CD4-positive, alpha-beta T cell treated with Interleukin-17A for 1 hour (primary cell): ENCODE measurements at regions not wholly inside any gene's neighbourhood (a gene's known extent, or its start where the extent isn't known, plus 50 kb on each side); places are given as distances from the start of the nearest gene placed in this dataset.

Experiments used
- DNase-seq: peaks from one replicate; pipeline ENCODE4 v3.0.0-alpha.2; 2020

DNA sequence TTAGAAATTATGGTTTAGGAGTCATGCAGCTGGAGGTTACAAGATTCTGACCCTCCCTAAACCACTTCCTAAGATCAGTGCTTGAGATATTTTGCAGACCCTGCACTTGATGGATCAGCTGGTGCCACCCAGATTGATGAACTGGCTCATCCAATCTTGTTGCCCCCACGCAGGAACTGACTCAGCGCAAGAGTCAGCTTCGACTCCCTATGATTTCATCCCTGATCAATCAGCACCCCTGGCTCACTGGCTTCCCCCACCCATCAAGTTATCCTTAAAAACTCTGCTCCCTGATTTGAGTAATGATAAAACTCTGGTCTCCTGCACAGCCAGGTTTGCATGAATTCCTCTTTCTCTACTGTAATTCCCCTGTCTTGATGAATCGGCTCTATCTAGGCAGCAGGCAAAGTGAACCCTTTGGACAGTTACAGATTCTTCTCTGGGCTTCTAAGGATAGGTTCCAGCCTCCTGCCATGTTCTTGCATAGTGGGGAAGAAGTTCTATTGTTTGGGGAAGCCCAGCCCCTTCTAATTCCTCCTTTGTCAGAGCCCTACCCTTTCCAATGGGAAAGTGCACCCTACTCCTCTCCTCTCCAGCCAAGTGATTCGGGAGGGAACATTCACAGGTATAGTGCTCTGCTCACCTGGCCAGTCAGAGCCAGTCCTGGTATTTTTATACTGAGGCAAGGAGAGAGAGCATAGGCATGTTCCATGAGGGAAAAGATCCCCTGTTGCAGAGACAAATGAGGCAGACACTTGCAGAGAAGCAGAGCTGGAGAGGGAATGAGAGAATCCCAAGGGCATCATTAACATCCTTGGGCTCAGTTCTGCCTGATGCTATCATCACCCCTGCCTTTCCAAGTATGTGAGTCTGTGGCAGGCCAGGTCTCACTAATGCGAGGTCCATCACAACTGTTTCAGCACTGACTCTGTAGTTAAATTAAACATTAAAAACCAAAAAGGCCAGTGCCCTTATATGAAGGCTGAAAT lies 224.4 kb upstream of the GALNT17 start:
- DNase-seq, result no peak

DNA sequence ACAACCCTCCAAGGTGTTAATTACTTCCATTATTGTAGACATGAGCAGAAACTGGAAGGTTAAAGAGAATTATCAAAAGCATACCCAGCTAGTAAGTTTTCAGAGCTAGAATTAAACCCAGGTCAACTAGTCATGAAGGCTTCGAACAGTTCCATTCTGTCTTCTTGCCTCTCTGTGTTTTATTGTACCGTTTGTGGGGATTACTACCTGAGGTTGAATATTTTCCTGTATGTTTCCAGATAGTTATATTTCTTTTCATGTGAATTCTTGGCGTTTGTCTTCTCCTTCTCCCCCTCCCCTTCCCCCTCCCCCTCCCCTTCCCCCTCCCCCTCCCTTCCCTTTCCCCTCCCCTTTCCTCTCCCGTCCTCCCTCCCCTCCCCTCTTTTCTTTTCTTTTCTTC lies 218.0 kb upstream of the GALNT17 start:
- no peak for DNase-seq

DNA sequence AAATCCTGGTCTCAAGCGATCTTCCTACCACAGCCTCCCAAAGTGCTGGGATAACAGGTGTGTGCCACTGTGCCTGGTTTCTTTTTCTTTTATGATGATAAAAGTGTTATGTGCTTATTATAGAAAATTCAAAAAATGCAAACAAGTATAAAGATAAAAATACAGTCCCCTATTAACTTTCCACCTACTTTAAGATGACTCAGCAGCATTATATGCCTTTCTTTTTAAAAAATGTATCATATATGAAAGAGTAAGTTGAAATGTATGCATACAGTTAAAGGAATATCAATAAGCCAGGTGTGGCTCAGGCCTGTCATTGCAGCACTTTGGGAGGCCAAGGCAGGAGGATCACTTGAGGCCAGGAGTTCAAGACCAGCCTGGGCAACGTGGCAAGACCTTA lies 216.9 kb upstream of the GALNT17 start:
- DNase-seq, result no peak

DNA sequence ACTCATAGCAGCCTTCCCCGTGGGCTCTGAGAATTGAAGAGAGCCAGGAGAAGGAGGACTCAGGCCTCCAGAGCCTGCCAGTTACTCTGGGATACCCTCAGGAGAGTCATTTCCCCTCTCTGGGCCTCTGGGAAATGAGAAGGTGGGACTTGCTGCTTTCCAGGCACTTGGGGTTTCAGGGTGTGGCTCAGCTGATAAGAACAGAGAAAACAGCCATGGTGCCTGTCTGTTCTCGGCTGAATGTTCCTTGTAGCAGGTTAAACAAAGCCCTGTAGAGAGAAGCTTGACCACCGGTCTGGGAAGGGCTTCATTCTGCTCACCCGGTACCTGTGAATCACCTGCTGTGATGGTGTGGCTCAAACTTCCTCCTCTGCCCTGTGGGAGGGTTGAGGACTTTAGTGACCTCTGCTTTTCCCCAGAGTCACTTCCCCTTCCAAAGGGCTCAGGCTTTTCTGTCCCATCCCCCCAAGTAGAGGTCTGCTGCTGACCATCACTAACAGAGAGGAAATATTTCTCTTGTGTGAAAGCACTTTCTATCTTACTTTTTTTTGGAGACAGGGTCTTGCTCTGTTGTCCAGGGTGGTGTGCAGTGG lies 212.4 kb upstream of the GALNT17 start:
- no peak for DNase-seq

DNA sequence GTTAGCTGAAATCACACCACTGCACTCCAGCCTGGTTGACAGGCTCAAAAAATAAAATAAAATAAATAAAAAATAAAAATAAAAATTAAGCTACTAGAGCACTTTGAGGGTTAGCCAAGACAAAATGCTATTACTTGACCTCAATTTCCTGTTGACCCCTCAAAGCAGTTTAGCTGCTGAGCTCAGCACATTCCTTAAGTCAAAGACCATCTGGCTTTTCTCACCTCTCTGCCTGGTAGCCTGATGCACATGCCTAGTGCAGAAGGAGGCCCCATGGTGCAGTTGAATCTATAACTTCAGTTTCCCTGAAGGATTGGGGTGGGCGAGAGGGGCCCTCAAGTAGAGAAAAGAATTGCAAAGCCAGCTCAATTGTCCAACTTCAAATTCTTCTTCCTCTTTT lies 211.1 kb upstream of the GALNT17 start:
- DNase-seq, result no peak

DNA sequence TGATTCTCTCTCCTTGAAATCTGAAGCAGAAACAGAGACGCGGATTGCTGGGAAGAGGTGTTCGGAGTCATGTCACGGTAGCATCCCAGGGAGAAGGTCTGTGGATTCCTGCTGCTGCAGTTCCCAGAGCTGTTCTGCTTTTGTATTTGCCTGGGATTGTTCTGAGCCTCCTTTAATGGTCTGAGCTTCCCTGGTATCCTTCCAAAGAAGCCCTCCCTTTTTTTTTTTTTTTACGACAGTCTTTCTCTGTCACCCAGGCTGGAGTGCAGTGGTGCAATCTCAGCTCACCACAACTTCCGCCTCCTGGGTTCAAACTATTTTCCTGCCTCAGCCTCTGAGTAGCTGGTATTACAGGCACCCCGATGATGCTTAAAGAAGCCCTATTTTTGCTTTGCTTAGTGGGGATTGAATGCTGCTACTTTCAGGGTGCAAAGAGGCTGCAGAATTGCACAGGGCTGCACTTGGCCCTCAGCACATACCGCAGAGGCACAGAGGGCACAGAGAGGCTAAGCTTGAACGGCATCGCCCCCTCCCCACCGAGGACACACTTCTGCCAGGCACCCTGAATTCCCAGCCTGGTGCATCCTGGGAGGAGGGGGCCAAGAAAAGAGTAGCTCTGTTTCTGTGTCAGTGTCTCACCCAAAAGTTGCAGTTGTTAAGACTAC lies 208.6 kb upstream of the GALNT17 start:
- no peak for DNase-seq

DNA sequence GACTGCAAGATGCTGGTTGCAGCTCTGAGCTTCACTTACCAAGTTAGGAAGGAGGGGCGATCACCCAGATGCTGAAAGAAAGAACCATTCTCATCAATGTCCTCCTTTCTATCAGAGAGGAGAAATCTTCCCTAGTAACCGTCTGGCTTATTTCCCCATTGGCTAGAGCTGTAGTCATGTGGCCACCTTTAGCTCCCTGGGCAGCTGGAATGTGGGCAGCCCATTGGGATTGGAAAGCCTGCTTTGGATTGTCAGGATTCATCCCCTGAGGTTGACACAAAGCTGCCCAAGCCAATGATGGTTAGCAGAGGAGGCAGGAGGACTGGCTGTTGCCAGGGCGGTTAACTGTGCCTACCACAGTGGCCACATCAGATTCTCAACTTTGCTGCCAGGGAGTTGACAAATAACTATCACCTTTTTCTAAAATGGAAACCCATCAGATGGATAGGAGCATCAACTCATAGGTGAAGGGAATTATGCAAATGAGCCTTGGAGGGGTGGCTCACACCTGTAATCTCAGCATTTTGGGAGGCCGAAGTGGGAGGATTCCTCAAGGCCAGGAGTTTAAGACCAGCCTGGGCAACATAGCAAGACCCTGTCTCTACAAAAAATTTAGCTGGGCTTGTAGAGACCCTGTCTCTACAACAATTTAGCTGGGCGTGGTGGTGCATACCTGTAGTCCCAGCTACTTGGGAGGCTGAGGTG lies 206.4 kb upstream of the GALNT17 start:
- no peak for DNase-seq

DNA sequence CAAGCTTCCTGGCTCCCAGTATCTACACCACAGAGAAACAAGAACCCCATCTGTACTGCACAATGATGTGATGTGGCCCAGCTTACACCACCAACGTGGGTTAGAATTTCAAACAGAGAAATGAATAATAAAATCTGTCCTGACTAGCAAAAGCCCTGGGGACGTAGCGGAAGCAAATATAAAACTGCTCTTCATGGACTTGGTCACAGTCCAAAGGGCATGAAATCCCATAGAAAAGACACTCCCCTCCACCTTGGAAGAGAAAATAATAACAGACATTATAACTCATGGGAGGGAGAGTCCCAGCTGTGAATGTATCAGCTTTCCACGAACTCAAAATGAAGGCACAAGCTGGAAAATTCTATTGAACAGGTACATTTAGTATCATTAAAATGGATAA lies 205.3 kb upstream of the GALNT17 start:
- DNase-seq, result no peak

DNA sequence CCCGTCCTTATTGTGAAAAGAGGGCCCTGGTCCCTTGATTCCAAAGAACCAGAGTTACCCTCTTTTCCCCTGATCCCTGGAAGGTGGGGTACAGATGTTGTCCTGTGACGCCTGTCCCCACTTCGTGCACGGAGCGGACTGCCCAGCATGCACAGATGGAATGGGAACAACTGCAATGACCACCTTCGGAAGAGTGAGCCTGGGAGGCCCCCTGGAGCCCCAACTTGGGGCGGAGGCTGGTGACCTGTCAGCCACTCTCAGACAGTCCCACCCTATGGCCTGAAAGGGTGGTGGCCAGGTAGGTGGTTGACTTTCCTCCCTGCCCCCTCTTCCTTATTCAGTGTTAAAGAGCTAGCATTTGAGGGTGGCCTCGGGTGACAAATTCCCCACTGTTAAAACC lies 196.6 kb upstream of the GALNT17 start:
- DNase-seq, result no peak

DNA sequence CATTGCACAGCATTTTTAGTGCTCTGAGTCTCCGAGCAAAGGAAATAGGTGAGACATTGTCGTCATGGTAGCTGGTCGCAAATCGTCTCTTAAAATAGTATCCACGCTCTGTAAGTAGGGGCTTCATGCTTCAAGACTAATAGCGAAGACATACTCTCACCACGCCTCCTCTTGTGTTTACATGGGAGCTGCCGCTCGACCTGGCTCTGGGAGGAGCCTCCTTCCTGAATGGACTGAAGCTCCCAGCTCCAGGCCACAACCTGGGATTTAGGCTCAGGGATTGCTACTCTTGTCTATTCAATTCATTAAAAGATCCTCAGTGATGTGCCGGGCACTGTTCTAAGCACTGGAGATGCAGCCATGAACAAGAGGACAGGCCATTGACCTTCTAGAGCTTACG lies 196.1 kb upstream of the GALNT17 start:
- no peak for DNase-seq

DNA sequence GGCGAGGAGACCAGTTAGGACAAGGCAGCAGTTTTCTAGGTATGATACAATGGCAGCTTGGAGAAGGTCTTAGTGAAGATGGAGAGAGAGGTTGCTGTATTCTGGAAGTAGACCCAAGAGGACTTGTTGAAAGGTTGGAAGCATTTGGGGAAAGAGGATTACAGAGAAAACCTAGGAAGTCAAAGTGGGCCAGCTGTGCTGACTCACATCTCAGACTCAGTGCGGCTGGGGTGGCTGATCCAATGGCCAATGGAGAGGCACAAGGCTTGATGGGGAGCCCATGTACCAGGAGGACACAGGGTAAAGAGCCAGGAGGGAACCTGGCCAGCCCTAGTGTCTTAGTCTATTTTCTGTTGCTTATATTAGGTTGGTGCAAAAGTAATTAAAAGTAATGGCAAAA lies 194.5 kb upstream of the GALNT17 start:
- DNase-seq, result no peak

DNA sequence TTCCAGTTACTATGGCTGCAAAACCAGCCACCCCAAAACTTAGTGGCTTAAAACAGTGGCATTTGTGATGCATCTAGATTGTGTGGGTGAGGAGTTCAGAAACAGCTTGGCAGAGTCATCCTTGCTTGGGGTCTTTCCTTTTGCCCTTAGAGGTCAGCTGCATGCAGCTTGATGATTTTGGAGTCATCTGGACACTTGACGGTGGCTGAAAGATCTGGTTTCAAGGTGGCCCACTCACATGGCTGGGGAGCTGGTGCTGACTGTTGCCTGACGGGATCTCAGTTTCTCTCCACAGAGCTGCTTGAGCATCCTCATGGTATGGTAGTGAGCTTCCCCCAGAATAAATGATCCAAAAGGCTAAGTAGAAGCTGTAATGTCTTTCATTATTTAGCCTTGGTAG lies 191.3 kb upstream of the GALNT17 start:
- DNase-seq, result no peak

DNA sequence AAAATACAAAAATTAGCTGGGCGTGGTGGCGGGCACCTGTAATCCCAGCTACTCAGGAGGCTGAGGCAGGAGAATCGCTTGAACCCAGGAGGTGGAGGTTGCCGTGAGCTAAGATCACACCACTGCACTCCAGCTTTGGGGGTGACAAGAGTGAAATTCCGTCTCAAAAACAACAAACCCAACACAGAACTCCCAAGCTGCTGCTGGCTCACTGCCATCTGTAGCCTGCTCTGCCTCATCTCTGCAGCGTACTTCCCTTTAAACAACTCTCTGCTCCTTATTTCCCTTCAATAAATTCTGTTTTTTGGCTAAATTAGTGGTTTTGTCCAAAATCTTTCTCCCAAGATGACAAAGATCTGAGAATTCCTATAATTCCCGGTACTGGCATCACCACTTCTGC lies 189.2 kb upstream of the GALNT17 start:
- DNase-seq, result no peak

DNA sequence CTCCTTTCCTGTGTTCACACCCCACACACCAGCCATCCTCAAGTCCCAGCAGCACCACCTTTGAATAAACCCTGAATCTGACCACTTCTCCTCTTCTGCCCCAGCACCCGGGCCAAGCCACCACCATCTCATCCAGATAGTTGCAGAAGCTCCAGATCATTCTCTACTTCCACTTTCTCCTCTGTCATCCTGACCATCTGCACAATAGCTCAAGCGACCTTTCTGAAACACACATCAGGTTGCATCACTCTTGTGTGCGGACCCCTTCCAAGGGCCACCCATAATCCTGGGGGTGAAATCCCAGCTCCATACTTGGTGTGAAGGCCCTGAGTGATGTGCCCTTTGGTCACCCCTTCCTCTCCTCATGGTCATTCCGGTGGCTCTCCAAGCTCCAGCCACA lies 187.4 kb upstream of the GALNT17 start:
- no peak for DNase-seq

DNA sequence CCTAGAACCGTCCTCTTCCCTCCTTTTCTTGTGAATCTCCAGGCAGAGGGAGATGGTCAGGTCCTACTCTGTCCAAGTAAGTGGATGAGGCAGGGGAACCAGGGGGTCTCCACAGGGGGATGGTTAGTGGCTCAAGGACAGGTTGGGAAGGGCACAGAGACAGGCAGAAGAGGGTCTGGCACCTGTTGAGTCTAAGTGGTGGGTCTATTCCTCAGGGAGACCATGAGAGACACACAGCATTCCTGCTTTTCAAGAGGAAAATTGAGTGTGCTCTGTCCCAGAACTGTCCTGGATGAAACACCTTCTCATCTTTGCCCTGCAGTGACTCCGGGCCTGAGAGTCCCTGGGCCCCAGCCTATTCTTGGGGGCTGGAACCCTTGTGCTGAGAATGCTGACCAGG lies 184.8 kb upstream of the GALNT17 start:
- no peak for DNase-seq

DNA sequence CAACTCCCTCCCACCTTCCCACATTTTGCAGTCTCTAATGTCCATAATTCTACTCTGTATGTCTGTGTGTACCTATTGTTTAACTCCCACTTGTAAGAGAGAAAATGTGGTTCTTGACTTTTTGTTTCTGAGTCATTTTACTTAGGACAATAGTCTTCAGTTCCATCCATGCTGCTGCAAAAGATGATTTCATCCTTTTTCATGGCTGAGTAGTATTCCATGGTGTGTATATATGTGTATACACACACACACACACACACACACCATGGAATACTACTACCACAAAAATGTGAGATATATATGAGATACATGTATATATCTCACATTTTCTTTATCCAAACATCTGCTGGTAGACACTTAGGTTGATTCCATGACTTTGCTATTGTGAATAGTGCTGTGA lies 182.1 kb upstream of the GALNT17 start:
- DNase-seq, result no peak

DNA sequence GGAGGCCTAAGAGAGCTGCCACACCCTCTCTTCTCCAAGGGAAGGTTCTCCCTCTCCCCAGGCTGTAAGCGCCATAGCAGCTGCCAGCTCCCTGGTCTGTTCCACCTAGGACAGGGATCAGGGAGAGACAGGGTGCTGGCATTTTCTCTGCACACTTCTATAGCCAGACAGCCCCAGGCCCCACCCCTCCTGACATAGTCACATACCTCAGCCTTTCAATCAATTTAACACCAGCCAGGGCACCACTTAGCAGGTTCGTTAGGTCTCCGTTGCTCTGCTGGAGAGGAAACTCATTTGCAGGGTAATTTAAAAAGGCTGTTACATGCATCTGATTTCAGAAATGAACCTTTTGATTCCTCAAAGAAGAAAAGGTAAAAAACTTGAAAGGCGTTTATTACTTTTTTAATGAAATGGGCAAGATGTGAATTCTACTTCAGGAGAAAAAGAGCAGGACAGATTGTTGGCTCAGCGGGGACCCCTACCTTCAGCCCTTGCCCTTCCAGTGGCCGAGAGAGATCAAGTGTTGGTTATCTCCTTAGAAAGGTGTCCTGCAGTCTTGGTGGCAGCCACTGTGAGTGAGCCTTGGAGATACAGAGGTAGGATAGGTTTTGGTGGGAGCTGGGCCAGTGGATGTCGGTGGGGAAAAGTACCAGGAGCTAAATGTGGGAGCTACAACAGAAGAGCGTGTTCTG lies 180.5 kb upstream of the GALNT17 start:
- DNase-seq, result no peak

DNA sequence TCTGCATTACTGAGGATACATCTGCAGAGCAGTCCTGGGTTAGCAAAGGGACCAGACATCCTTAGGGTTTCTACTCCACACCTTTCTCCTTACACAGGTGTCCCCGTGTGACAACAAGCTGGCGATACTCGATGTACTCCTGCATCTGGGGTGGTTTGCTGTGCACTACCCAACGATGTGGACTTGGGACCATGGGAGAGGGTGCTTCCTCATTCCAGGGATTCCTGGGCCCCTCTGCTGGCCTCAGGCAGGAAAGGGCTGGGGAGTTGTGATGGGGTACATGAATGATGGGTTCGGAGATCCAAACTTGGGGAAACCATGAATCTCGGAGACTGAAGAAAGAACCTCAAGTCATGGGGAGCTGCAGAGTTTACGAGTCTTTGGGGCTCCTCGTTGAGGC lies 179.6 kb upstream of the GALNT17 start:
- no peak for DNase-seq

DNA sequence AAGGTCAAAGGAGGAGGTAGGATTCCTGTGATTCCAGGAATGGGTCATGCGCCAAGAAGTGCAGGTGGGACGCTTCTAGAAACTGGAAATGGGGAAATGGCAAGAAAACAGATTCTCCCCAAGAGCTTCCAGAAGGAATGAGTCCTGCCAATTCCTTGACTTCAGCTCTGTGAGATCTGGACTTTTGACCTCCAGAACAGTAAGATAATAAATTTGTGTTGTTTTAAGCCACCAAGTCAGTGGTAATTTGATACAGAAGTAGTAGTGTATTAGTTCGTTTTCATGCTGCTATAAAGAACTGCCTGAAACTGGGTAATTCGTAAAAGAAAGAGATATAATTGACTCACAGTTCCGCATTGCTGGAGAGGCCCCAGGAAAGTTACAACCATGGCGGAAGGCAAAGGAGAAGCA lies 178.6 kb upstream of the GALNT17 start:
- no peak for DNase-seq

DNA sequence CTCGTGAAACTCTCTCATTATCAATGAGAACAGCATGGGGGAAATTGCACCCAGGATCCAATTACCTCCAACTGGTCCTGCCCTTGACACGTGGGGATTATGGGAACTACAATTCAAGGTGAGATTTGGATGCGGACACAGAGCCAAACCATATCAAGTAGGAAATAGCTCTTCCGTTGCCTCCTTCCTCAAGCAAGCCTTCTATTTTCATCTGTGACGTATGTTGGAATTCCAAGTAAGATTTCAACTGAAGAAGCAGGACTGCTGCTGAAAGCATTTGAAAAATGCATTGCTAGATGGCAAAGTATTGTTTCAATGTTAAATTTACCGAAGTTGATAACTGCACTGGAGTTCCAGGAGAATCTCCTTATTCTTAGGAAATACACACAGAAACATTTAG lies 178.1 kb upstream of the GALNT17 start:
- no peak for DNase-seq

DNA sequence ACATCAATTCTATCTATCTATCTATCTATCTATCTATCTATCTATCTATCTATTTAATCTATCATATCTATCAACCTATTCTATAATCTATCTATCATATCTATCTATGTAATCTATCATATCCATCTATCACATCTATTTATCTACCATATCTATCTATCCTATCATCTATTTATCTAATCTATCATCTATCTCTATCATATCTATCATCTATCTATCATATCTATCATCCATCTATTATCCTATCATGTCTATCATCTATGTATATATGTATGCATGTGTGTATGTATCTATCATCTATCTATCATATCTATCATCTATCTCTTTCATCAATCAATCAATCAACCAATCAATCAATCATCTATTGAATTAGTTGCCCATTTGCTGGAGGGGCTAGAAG lies 159.3 kb upstream of the GALNT17 start:
- no peak for DNase-seq

DNA sequence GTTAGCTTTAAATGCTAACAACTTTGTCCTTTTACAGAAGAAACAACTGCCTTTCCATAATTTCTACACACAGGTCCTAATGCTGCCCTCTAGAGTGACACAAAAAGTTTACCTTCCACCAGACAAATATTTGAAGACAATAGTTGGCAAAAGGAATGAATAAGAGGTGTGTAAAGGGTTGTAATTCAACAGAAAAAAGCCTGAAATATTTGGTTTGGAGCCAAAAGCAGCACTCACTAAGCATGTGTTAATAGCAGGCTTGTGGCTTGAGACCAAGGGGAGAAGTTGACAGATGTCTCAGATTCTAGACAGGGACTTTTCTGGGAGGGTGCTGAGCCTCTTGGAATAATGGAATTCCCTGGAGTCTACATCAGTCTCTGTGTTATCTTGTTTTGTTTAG lies 156.2 kb upstream of the GALNT17 start:
- no peak for DNase-seq

DNA sequence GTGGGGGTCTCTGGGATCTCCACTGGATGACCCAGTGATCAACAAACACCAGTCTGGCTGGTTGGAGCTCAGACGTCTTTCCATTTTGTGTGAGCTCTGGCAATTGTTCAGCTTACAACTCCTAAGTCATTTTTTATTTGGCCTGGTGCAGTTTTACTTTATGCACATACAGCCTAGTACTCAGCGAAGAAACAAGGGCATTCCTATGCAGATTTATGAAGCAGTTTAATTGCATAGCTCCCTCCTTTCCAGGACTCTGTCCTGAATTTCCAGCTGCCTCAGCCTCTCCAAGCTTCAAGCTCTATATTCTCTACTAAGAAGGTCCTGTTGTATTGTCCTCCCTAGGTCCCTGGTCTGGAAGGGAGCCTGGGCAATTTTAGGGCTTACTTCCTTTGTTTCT lies 145.6 kb upstream of the GALNT17 start:
- DNase-seq, result no peak
